Gastroesophageal sphincter (tissue), 4 donors: ENCODE measurements at regions not wholly inside any gene's neighbourhood (a gene's known extent, or its start where the extent isn't known, plus 50 kb on each side); places are given as distances from the start of the nearest gene placed in this dataset.

Experiments used
- ATAC-seq: fragments of 150-250 bp; one replicate; pipeline ENCODE4 v1.9.1; 2016; ENCODE audit warnings: mild to moderate bottlenecking, moderate library complexity
- H3K27ac ChIP-seq, 4 donors: fragments of 200-600 bp; sonication (generic) in 3 of 4; 1 replicate in 3 of 4; 2 replicates in 1 of 4; pipeline ENCODE4 v1.5.1; 2016 to 2019
- H3K27me3 ChIP-seq: fragments of 200-600 bp; sonication (generic); one replicate; pipeline ENCODE4 v1.5.1; 2019
- H3K36me3 ChIP-seq, 2 donors: fragments of 200-600 bp; sonication (generic); one replicate each; pipeline ENCODE4 v1.5.1; 2019; ENCODE audit warnings: control low read depth in 1 of 2
- H3K4me1 ChIP-seq, 3 donors: fragments of 200-600 bp; sonication (generic); 1 replicate in 2 of 3; 2 replicates in 1 of 3; pipeline ENCODE4 v1.5.1; 2016 to 2019; ENCODE audit warnings: control low read depth in 2 of 3
- H3K4me3 ChIP-seq, 2 donors: fragments of 200-600 bp; sonication (generic); one replicate each; pipeline ENCODE4 v1.5.1; 2019; ENCODE audit warnings: mild to moderate bottlenecking in 1 of 2, moderate library complexity in 1 of 2
- H3K9me3 ChIP-seq, 3 donors: fragments of 200-600 bp; sonication (generic); one replicate each; pipeline ENCODE4 v1.5.1; 2017 to 2019; ENCODE audit warnings: control low read depth in 2 of 3
- CTCF ChIP-seq, 4 experiments: fragments of 200-600 bp in 2 of 4; fragments of 450-650 bp in 2 of 4; sonication (generic) in 1 of 4; IDR thresholded peaks; one replicate each; pipeline ENCODE4 v1.5.1; 2017 to 2019; ENCODE audit warnings: antibody characterized with exemption in 4 of 4, mild to moderate bottlenecking in 2 of 4, moderate library complexity in 2 of 4
- EP300 ChIP-seq: sonication (generic); formaldehyde crosslinking; IDR thresholded peaks from one replicate; pipeline ENCODE4 v1.6.1; 2017; ENCODE audit warnings: antibody characterized with exemption, mild to moderate bottlenecking
- POLR2A ChIP-seq, 2 donors: fragments of 450-650 bp; IDR thresholded peaks; one replicate each; pipeline ENCODE4 v1.6.1; 2017; ENCODE audit warnings: antibody characterized with exemption in 2 of 2, mild to moderate bottlenecking in 2 of 2, moderate library complexity in 1 of 2
- POLR2AphosphoS5 ChIP-seq: sonication (generic); formaldehyde crosslinking; IDR thresholded peaks from one replicate; pipeline ENCODE4 v1.6.1; 2017; ENCODE audit warnings: antibody characterized with exemption
- WGBS, 2 donors: methylation state at CpG; one replicate each; pipeline ENCODE4 v1.1.5; 2018; ENCODE audit warnings: low coverage in 1 of 2; 5-methylcytosine and 5-hydroxymethylcytosine counted together

GRCh38 chr2:175624785-175625184 is 377.3 kb downstream of the LNPK start:
- no peak for TF ChIP-seq EP300
- no peak for TF ChIP-seq CTCF (IDR thresholded peaks at IDR 0.05)
- TF ChIP-seq POLR2A (IDR thresholded peaks at IDR 0.05): no peak
- no peak for TF ChIP-seq POLR2AphosphoS5
- no peaks in the 10 kb centered on the region for H3K4me1 ChIP-seq
- 39 to 67% methylated on average over 1 to 5 of the region's 5 CpGs for WGBS, 2 donors

GRCh38 chr2:175624211-175624761 is 377.8 kb downstream of the LNPK start:
- TF ChIP-seq EP300: no peak
- no peak for TF ChIP-seq POLR2A (IDR thresholded peaks at IDR 0.05)
- no peak for TF ChIP-seq POLR2AphosphoS5
- TF ChIP-seq CTCF (IDR thresholded peaks at IDR 0.05): no peak
- no peak for ATAC-seq
- Histone ChIP-seq H3K9me3 (peaks cover 0 to 6% (median 0%) of the 10 kb centered on the region in 3 donors), H3K27me3 (peaks cover 7% of the 10 kb centered on the region), H3K27ac (no peak overlapping the region), H3K36me3 (no peaks in the 10 kb centered on the region), H3K4me3 (no peak overlapping the region), H3K4me1 (no peaks in the 10 kb centered on the region)

More at GRCh38 chr2:175624785-175625184, 377.3 kb downstream of the LNPK start:
- peaks cover 0 to 6% (median 0%) of the 10 kb centered on the region in 3 donors for H3K9me3 ChIP-seq
- H3K27ac ChIP-seq: no peak overlapping the region
- peaks cover 11% of the 10 kb centered on the region for H3K27me3 ChIP-seq
- no peak overlapping the region for H3K4me3 ChIP-seq
- no peaks in the 10 kb centered on the region for H3K36me3 ChIP-seq
- ATAC-seq: no peak

- no peak for TF ChIP-seq POLR2A (IDR thresholded peaks at IDR 0.05)
- no peak for TF ChIP-seq EP300
- TF ChIP-seq POLR2AphosphoS5: no peak
- TF ChIP-seq CTCF (IDR thresholded peaks at IDR 0.05): no peak
- Histone ChIP-seq H3K9me3 (no peaks in the 10 kb centered on the region), H3K27ac (no peak overlapping the region), H3K27me3 (peaks cover 5% of the 10 kb centered on the region), H3K4me1 (no peaks in the 10 kb centered on the region), H3K4me3 (no peak overlapping the region), H3K36me3 (no peaks in the 10 kb centered on the region)
- 78 to 100% methylated on average over 1 to 2 of the region's 2 CpGs for WGBS, 2 donors
- no peak for ATAC-seq
Measured at GRCh38 chr2:175621821-175622220, 380.2 kb downstream of the LNPK start.

GRCh38 chr2:175620106-175620505 is 382.0 kb downstream of the LNPK start:
- Histone ChIP-seq H3K27ac (no peak overlapping the region), H3K27me3 (no peaks in the 10 kb centered on the region), H3K36me3 (no peaks in the 10 kb centered on the region), H3K9me3 (no peaks in the 10 kb centered on the region), H3K4me1 (no peaks in the 10 kb centered on the region), H3K4me3 (no peak overlapping the region)
- TF ChIP-seq POLR2A (IDR thresholded peaks at IDR 0.05) (no peak), EP300 (no peak), CTCF (IDR thresholded peaks at IDR 0.05) (no peak), POLR2AphosphoS5 (no peak)
- 38 to 63% methylated on average over 2 of the region's 2 CpGs for WGBS, 2 donors
- no peak for ATAC-seq

- Histone ChIP-seq H3K4me3 (no peak overlapping the region), H3K36me3 (no peaks in the 10 kb centered on the region), H3K9me3 (no peaks in the 10 kb centered on the region), H3K27me3 (no peaks in the 10 kb centered on the region), H3K4me1 (no peaks in the 10 kb centered on the region), H3K27ac (no peak overlapping the region)
- 28 to 31% methylated on average over 2 of the region's 2 CpGs for WGBS, 2 donors
- no peak for TF ChIP-seq EP300
- no peak for TF ChIP-seq CTCF (IDR thresholded peaks at IDR 0.05)
- TF ChIP-seq POLR2AphosphoS5: no peak
- TF ChIP-seq POLR2A (IDR thresholded peaks at IDR 0.05): no peak
- ATAC-seq: no peak
Measured at GRCh38 chr2:175619179-175620045, 382.7 kb downstream of the LNPK start.
